GM12878 (cell line): ENCODE measurements at regions not wholly inside any gene's neighbourhood (a gene's known extent, or its start where the extent isn't known, plus 50 kb on each side); places are given as distances from the start of the nearest gene placed in this dataset.

Experiments
- ATAC-seq: fragments of 200-7000 bp; cut with Tn5 transposase; 3 replicates; pipeline ENCODE4 v1.9.1; 2020; ENCODE audit warnings: mild to moderate bottlenecking, moderate library complexity
- BruUV-seq: library from RNA; stranded (reverse); fragments of 400-500 nt; replicated peaks from 2 replicates; lab custom pipeline; 2021; lab: Mats Ljungman, UMichigan
- CTCF ChIA-PET: fragments of 300-600 bp; sonication (Branson Sonifier 250); formaldehyde crosslinking; extraction: SDS; loops from one replicate; lab custom pipeline; 2021; ENCODE audit warnings: inconsistent platforms; lab: Yijun Ruan, JAX
- POLR2A ChIA-PET: fragments of 350-600 bp; formaldehyde crosslinking; extraction: SDS; loops from one replicate; lab custom pipeline; 2021; ENCODE audit warnings: inconsistent platforms; lab: Charles Lee
- RAD21 ChIA-PET: fragments of 300-600 bp; sonication (Branson Sonifier 250); formaldehyde crosslinking; loops from one replicate; lab custom pipeline; 2023; ENCODE audit warnings: antibody characterized with exemption; ENCODE audit not compliant: unreplicated experiment; lab: Charles Lee
- SMC1A ChIA-PET: fragments of 300-600 bp; sonication (Branson Sonifier 250); formaldehyde crosslinking; loops from one replicate; lab custom pipeline; 2023; ENCODE audit not compliant: unreplicated experiment, uncharacterized antibody; lab: Charles Lee
- DNase-seq: peaks from one replicate; pipeline ENCODE4 v3.0.0-alpha.2; 2011; ENCODE audit warnings: low read depth, low spot score
- FAIRE-seq: peaks from 3 replicates; lab custom pipeline; 2011; peaks lifted over from hg19 to GRCh38; lab: Jason Lieb, UNC
- H2AFZ ChIP-seq: 2 replicates; pipeline ENCODE4 v1.6.0; 2011; ENCODE audit warnings: low read depth, low read length, control low read depth; ENCODE audit not compliant: control insufficient read depth
- H3K27ac ChIP-seq: 2 replicates; pipeline ENCODE4 v1.5.1; 2011; ENCODE audit warnings: control low read depth; ENCODE audit not compliant: control insufficient read depth, insufficient read depth
- H3K27me3 ChIP-seq, 2 experiments: replicated peaks in 1 of 2; 2 replicates each; pipeline versions ENCODE4 v1.6.0 to v1.6.1; 2011; ENCODE audit warnings: low read length in 1 of 2; ENCODE audit not compliant: control insufficient read depth in 2 of 2, insufficient read depth in 2 of 2
- H3K36me3 ChIP-seq, 2 experiments: 2 replicates each; pipeline ENCODE4 v1.5.1; 2011; ENCODE audit warnings: low read length in 1 of 2; ENCODE audit not compliant: control insufficient read depth in 2 of 2, insufficient read depth in 2 of 2
- H3K4me1 ChIP-seq: 2 replicates; pipeline ENCODE4 v1.6.1; 2011; ENCODE audit warnings: mild to moderate bottlenecking, low read length, moderate library complexity, mixed read lengths; ENCODE audit not compliant: control insufficient read depth, insufficient read depth
- H3K4me2 ChIP-seq: 2 replicates; pipeline ENCODE4 v1.6.0; 2011; ENCODE audit warnings: control low read depth; ENCODE audit not compliant: control insufficient read depth, insufficient read depth
- H3K4me3 ChIP-seq: fragments of 200-600 bp; sonication (generic); 2 replicates; pipeline ENCODE4 v1.5.1; 2016
- H3K79me2 ChIP-seq: 2 replicates; pipeline ENCODE4 v1.6.0; 2011; ENCODE audit warnings: low read length; ENCODE audit not compliant: control insufficient read depth, insufficient read depth
- H3K9ac ChIP-seq: 2 replicates; pipeline ENCODE4 v1.8.0; 2011; ENCODE audit warnings: low read length, control low read depth, mixed read lengths; ENCODE audit not compliant: control insufficient read depth, insufficient read depth
- H3K9me3 ChIP-seq: replicated peaks from 3 replicates; pipeline ENCODE4 v1.5.1; 2011; ENCODE audit warnings: mild to moderate bottlenecking, low read length; ENCODE audit not compliant: control insufficient read depth, insufficient read depth
- H4K20me1 ChIP-seq: 2 replicates; pipeline ENCODE4 v1.6.0; 2011; ENCODE audit not compliant: control insufficient read depth, insufficient read depth
- BACH1 ChIP-seq: fragments of 450-650 bp; IDR thresholded peaks from 2 replicates; pipeline ENCODE4 v1.6.1; 2017; ENCODE audit warnings: mild to moderate bottlenecking, borderline replicate concordance
- MTA2 ChIP-seq: fragments of 450-650 bp; IDR thresholded peaks from 2 replicates; pipeline ENCODE4 v1.6.1; 2016; ENCODE audit warnings: low read depth, mild to moderate bottlenecking, moderate library complexity
- NFYB ChIP-seq: IDR thresholded peaks from 2 replicates; pipeline ENCODE4 v1.6.1; 2011; ENCODE audit warnings: low read depth, mild to moderate bottlenecking, low read length, improper control_type of control experiment, moderate library complexity; ENCODE audit not compliant: insufficient read depth
- SMAD1 ChIP-seq: fragments of 450-650 bp; IDR thresholded peaks from 2 replicates; pipeline ENCODE4 v1.6.1; 2018; ENCODE audit warnings: mild to moderate bottlenecking, low read depth; ENCODE audit not compliant: partially characterized antibody
- WGBS: methylation state at CpG from one replicate; pipeline ENCODE4 v1.1.6; 2016; ENCODE audit warnings: low lambda C conversion rate; ENCODE audit not compliant: insufficient replicate concordance, insufficient coverage; ENCODE audit errors: missing lambda C conversion rate; 5-methylcytosine and 5-hydroxymethylcytosine counted together
- in situ Hi-C: fragments of 300-500 bp; cut with MboI; formaldehyde crosslinking; loops from 9 replicates; pipeline ENCODE4 v1.14.3; 2018; ENCODE audit warnings: mixed read lengths
- intact Hi-C: fragments of 100-400 bp; cut with micrococcal nuclease; formaldehyde crosslinking; loops from one replicate; pipeline ENCODE4 v1.14.2; 2022; ENCODE audit not compliant: unreplicated experiment
- TF ChIP-seq, protein P1 (sequence below): fragments of 450-650 bp; formaldehyde crosslinking; IDR thresholded peaks from 2 replicates; pipeline ENCODE4 v1.4.0; 2022; ENCODE audit warnings: mild to moderate bottlenecking, moderate library complexity
- TF ChIP-seq, protein P2 (sequence below): IDR thresholded peaks from 2 replicates; pipeline ENCODE4 v1.6.1; 2011; ENCODE audit warnings: borderline replicate concordance, low read depth, mild to moderate bottlenecking, moderate library complexity, mixed read lengths, low read length; ENCODE audit not compliant: insufficient read depth; ENCODE audit errors: extremely low read length

GRCh38 chr2:163405298-163405697 lies 330.5 kb downstream of the FIGN start:
- intact Hi-C loops = no loop called here

More at GRCh38 chr2:163405298-163405697, 330.5 kb downstream of the FIGN start:
- FAIRE-seq (no peak), ATAC-seq (no peak), DNase-seq (no peak)
- Histone ChIP-seq H3K4me1 (no peaks in the 10 kb centered on the region), H3K27me3 (no peaks in the 10 kb centered on the region), H2AFZ (no peak overlapping the region), H3K4me2 (no peak overlapping the region), H3K9me3 (no peaks in the 10 kb centered on the region), H3K36me3 (no peaks in the 10 kb centered on the region), H3K4me3 (no peak overlapping the region), H3K27ac (no peak overlapping the region), H3K9ac (no peak overlapping the region), H4K20me1 (no peaks in the 10 kb centered on the region), H3K79me2 (no peaks in the 10 kb centered on the region)
- TF ChIP-seq, protein P1, sequence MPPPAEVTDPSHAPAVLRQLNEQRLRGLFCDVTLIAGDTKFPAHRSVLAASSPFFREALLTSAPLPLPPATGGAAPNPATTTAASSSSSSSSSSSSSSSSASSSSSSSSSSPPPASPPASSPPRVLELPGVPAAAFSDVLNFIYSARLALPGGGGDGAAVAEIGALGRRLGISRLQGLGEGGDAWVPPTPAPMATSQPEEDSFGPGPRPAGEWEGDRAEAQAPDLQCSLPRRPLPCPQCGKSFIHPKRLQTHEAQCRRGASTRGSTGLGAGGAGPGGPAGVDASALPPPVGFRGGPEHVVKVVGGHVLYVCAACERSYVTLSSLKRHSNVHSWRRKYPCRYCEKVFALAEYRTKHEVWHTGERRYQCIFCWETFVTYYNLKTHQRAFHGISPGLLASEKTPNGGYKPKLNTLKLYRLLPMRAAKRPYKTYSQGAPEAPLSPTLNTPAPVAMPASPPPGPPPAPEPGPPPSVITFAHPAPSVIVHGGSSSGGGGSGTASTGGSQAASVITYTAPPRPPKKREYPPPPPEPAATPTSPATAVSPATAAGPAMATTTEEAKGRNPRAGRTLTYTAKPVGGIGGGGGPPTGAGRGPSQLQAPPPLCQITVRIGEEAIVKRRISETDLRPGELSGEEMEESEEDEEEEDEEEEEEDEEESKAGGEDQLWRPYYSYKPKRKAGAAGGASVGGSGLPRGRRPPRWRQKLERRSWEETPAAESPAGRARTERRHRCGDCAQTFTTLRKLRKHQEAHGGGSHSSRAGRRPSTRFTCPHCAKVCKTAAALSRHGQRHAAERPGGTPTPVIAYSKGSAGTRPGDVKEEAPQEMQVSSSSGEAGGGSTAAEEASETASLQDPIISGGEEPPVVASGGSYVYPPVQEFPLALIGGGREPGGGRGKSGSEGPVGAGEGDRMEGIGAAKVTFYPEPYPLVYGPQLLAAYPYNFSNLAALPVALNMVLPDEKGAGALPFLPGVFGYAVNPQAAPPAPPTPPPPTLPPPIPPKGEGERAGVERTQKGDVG = no peak
- TF ChIP-seq NFYB = 0 out of 2 replicates have a peak, but pooled peaks have one; percentile 27
- no peak for TF ChIP-seq BACH1
- TF ChIP-seq, protein P2, sequence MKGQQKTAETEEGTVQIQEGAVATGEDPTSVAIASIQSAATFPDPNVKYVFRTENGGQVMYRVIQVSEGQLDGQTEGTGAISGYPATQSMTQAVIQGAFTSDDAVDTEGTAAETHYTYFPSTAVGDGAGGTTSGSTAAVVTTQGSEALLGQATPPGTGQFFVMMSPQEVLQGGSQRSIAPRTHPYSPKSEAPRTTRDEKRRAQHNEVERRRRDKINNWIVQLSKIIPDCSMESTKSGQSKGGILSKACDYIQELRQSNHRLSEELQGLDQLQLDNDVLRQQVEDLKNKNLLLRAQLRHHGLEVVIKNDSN = peak; percentile 13
- no peak for TF ChIP-seq MTA2
- TF ChIP-seq SMAD1 = no peak
- no TSS peak for BruUV-seq
- ChIA-PET POLR2A (no interaction called here), SMC1A (interaction anchor here (0.8 kb wide), 1 partner anchor 228 kb away, joined by 3 read pairs; no protein-coding TSS in a partner anchor), CTCF (no interaction called here), RAD21 (no interaction called here)
- 0% methylated on average over 2 of the region's 2 CpGs for WGBS
- in situ Hi-C loops = no loop called here
